ENCODE measurements at regions not wholly inside any gene's neighbourhood (a gene's known extent, or its start where the extent isn't known, plus 50 kb on each side); places are given as distances from the start of the nearest gene placed in this dataset.
A peak's percentile ranks its signal among the peaks of the same experiment; 100 is the strongest.

GRCh38 chr2:39855856-39856255 is 76.8 kb upstream of the THUMPD2 start:
- H3K36me3 ChIP-seq, result no peaks in the 10 kb centered on the region
- ATAC-seq, result no peak
- intact Hi-C loops (cut with DNase I), result no loop called here
- H3K4me3 ChIP-seq, result no peak overlapping the region
- no peaks in the 10 kb centered on the region for H3K9me3 ChIP-seq
- no peak for DNase-seq
- TF ChIP-seq, protein P1, sequence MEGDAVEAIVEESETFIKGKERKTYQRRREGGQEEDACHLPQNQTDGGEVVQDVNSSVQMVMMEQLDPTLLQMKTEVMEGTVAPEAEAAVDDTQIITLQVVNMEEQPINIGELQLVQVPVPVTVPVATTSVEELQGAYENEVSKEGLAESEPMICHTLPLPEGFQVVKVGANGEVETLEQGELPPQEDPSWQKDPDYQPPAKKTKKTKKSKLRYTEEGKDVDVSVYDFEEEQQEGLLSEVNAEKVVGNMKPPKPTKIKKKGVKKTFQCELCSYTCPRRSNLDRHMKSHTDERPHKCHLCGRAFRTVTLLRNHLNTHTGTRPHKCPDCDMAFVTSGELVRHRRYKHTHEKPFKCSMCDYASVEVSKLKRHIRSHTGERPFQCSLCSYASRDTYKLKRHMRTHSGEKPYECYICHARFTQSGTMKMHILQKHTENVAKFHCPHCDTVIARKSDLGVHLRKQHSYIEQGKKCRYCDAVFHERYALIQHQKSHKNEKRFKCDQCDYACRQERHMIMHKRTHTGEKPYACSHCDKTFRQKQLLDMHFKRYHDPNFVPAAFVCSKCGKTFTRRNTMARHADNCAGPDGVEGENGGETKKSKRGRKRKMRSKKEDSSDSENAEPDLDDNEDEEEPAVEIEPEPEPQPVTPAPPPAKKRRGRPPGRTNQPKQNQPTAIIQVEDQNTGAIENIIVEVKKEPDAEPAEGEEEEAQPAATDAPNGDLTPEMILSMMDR (IDR thresholded peaks at IDR 0.05), result no peak
- H3K27ac ChIP-seq, result no peak overlapping the region
- H3K27me3 ChIP-seq, result no peaks in the 10 kb centered on the region
- peaks cover 0 to 5% of the 10 kb centered on the region in 2 donors for H3K4me1 ChIP-seq

GRCh38 chr2:39854771-39855170 is 75.7 kb upstream of the THUMPD2 start:
- H3K27me3 ChIP-seq, result no peaks in the 10 kb centered on the region
- intact Hi-C loops (cut with DNase I), result no loop called here

GRCh38 chr2:39852831-39853230 is 73.8 kb upstream of the THUMPD2 start:
- intact Hi-C loops (cut with DNase I), result no loop called here
- TF ChIP-seq, protein P1 (IDR thresholded peaks at IDR 0.05), result no peak
- ATAC-seq (no peak), DNase-seq (no peak)
- Histone ChIP-seq H3K36me3 (no peaks in the 10 kb centered on the region), H3K27ac (no peak overlapping the region), H3K4me1 (peaks cover 0 to 5% of the 10 kb centered on the region in 2 donors), H3K4me3 (no peak overlapping the region), H3K9me3 (no peaks in the 10 kb centered on the region), H3K27me3 (no peaks in the 10 kb centered on the region)

More at GRCh38 chr2:39854771-39855170, 75.7 kb upstream of the THUMPD2 start:
- no peak for ATAC-seq
- no peak overlapping the region for H3K4me3 ChIP-seq
- H3K36me3 ChIP-seq, result no peaks in the 10 kb centered on the region
- H3K4me1 ChIP-seq, result peaks cover 0 to 5% of the 10 kb centered on the region in 2 donors
- no peaks in the 10 kb centered on the region for H3K9me3 ChIP-seq
- TF ChIP-seq, protein P1 (IDR thresholded peaks at IDR 0.05), result no peak
- H3K27ac ChIP-seq, result no peak overlapping the region
- DNase-seq, result no peak

GRCh38 chr2:39851651-39852110 is 72.6 kb upstream of the THUMPD2 start:
- H3K4me3 ChIP-seq, result no peak overlapping the region
- intact Hi-C loops (cut with DNase I), result no loop called here
- no peaks in the 10 kb centered on the region for H3K27me3 ChIP-seq
- H3K4me1 ChIP-seq, result peaks cover 0 to 5% of the 10 kb centered on the region in 2 donors
- no peak for ATAC-seq
- H3K36me3 ChIP-seq, result no peaks in the 10 kb centered on the region
- H3K9me3 ChIP-seq, result no peaks in the 10 kb centered on the region
- TF ChIP-seq, protein P1 (IDR thresholded peaks at IDR 0.05), result no peak
- no peak overlapping the region for H3K27ac ChIP-seq
- DNase-seq, result peak in 2 of 4 donors; percentile 14 to 37

DNA sequence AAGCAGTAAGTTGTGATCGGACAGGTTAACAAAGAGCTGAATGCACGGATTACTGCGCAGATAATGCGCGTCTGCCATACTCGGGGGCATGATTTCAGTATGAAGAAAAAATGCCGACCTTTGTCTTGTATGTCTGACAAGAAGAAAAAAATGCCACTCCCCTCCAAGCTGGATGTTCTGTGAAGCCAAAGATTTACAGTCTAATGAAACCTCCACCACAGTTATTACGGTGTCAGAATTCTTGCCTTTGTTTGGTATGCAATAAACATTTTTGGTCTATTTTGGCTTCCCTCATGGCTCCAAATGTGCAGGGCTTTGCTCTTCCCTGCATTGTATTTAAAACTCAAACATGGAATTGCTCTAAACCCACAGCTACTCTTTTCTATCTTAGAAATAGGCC is 72.2 kb upstream of the THUMPD2 start:
- H3K27me3 ChIP-seq, result no peaks in the 10 kb centered on the region
- H3K4me1 ChIP-seq, result peaks cover 0 to 5% of the 10 kb centered on the region in 2 donors
- no peak overlapping the region for H3K27ac ChIP-seq
- intact Hi-C loops (cut with DNase I), result no loop called here
- DNase-seq, result peak in 1 of 4 donors; percentile 3
- H3K4me3 ChIP-seq, result no peak overlapping the region
- H3K9me3 ChIP-seq, result no peaks in the 10 kb centered on the region
- no peak for ATAC-seq
- H3K36me3 ChIP-seq, result no peaks in the 10 kb centered on the region
- TF ChIP-seq, protein P1 (IDR thresholded peaks at IDR 0.05), result no peak
